C4-2B (cell line): ENCODE measurements at regions not wholly inside any gene's neighbourhood (a gene's known extent, or its start where the extent isn't known, plus 50 kb on each side); places are given as distances from the start of the nearest gene placed in this dataset.

ENCODE experiments used
- ZFX ChIP-seq: fragments of 450-650 bp; IDR thresholded peaks from 2 replicates; pipeline ENCODE4 v1.6.1; 2017
- TF ChIP-seq, protein P1 (sequence below): fragments of 450-650 bp; conservative IDR thresholded peaks from 2 replicates; pipeline ENCODE4 v1.5.1; 2017; ENCODE audit warnings: mild to moderate bottlenecking

GRCh38 chr6:149170564-149171452 lies 146.7 kb upstream of the TAB2 start:
- TF ChIP-seq, protein P1, sequence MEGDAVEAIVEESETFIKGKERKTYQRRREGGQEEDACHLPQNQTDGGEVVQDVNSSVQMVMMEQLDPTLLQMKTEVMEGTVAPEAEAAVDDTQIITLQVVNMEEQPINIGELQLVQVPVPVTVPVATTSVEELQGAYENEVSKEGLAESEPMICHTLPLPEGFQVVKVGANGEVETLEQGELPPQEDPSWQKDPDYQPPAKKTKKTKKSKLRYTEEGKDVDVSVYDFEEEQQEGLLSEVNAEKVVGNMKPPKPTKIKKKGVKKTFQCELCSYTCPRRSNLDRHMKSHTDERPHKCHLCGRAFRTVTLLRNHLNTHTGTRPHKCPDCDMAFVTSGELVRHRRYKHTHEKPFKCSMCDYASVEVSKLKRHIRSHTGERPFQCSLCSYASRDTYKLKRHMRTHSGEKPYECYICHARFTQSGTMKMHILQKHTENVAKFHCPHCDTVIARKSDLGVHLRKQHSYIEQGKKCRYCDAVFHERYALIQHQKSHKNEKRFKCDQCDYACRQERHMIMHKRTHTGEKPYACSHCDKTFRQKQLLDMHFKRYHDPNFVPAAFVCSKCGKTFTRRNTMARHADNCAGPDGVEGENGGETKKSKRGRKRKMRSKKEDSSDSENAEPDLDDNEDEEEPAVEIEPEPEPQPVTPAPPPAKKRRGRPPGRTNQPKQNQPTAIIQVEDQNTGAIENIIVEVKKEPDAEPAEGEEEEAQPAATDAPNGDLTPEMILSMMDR: no peak
- TF ChIP-seq ZFX: no peak
